Nephron (organoid): ENCODE measurements at regions not wholly inside any gene's neighbourhood (a gene's known extent, or its start where the extent isn't known, plus 50 kb on each side); places are given as distances from the start of the nearest gene placed in this dataset.

ENCODE experiments used
- H3K27ac Mint-ChIP-seq, 3 experiments: 2 replicates each; pipeline ENCODE4 v1.8.0; 2020; ENCODE audit warnings: mixed read lengths in 3 of 3, mild to moderate bottlenecking in 2 of 3, moderate library complexity in 1 of 3
- H3K27me3 Mint-ChIP-seq: 2 replicates; pipeline ENCODE4 v1.8.0; 2021; ENCODE audit warnings: low read depth, mild to moderate bottlenecking, moderate library complexity, mixed read lengths
- H3K36me3 Mint-ChIP-seq: 2 replicates; pipeline ENCODE4 v1.8.0; 2020; ENCODE audit warnings: low read depth, mixed read lengths
- H3K4me1 Mint-ChIP-seq: 2 replicates; pipeline ENCODE4 v1.8.0; 2020; ENCODE audit warnings: mixed read lengths
- H3K4me3 Mint-ChIP-seq, 3 experiments: 2 replicates each; pipeline ENCODE4 v1.8.0; 2020; ENCODE audit warnings: mild to moderate bottlenecking in 3 of 3, mixed read lengths in 3 of 3, moderate library complexity in 2 of 3
- H3K9me3 Mint-ChIP-seq: 2 replicates; pipeline ENCODE4 v1.8.0; 2020; ENCODE audit warnings: mixed read lengths
- TF ChIP-seq, protein P1 (sequence below), 3 experiments: fragments of 200-600 bp; sonication (generic); IDR thresholded peaks; one replicate each; pipeline ENCODE4 v1.5.0; 2021; ENCODE audit warnings: antibody characterized with exemption in 3 of 3; ENCODE audit not compliant: unreplicated experiment in 3 of 3

DNA sequence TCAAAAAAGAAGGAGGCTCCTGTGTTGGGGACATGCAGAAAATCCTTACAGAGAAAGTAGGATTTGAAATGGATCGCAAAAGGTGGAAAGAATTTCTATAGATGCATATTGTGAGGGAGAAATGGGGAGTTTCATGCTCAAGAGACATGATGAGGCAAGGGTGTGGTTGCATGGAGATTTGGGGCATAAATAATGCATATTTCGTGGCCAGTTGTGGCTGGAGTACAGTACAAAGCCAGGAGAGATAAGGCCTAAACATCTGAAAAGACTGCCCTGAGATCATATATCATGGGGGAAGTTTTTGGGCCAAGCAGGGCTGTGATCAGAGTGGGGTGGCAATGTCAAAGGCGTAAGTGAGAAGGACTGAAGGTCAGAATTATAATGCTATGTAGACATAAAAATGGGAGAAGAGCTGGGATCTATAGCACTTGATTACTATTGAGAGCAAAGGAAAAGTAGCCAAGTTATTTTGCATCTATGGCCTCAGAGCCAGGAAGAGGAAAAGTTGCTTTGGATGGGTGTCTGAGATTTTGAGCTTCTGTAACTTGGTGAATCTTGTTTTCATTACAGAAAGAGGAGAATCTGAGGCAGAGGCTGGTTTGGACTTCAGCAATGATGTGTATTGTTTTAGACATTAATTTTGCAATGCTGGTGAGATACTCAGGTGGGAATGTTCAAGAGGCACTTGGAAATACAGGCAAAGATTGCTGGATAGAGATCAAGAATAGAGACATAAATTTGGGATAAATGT, 166.6 kb downstream of the INHBA start:
- TF ChIP-seq, protein P1, sequence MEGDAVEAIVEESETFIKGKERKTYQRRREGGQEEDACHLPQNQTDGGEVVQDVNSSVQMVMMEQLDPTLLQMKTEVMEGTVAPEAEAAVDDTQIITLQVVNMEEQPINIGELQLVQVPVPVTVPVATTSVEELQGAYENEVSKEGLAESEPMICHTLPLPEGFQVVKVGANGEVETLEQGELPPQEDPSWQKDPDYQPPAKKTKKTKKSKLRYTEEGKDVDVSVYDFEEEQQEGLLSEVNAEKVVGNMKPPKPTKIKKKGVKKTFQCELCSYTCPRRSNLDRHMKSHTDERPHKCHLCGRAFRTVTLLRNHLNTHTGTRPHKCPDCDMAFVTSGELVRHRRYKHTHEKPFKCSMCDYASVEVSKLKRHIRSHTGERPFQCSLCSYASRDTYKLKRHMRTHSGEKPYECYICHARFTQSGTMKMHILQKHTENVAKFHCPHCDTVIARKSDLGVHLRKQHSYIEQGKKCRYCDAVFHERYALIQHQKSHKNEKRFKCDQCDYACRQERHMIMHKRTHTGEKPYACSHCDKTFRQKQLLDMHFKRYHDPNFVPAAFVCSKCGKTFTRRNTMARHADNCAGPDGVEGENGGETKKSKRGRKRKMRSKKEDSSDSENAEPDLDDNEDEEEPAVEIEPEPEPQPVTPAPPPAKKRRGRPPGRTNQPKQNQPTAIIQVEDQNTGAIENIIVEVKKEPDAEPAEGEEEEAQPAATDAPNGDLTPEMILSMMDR (IDR thresholded peaks at IDR 0.05; ENCODE audit: unreplicated experiment in 3 of 3), result no peak
- peaks cover 9% of the 10 kb centered on the region for H3K9me3 Mint-ChIP-seq
- H3K4me1 Mint-ChIP-seq, result peaks cover 20% of the 10 kb centered on the region
- no peak overlapping the region for H3K27ac Mint-ChIP-seq
- H3K4me3 Mint-ChIP-seq, result no peak overlapping the region
- no peaks in the 10 kb centered on the region for H3K36me3 Mint-ChIP-seq
- H3K27me3 Mint-ChIP-seq, result peaks cover 8% of the 10 kb centered on the region

DNA sequence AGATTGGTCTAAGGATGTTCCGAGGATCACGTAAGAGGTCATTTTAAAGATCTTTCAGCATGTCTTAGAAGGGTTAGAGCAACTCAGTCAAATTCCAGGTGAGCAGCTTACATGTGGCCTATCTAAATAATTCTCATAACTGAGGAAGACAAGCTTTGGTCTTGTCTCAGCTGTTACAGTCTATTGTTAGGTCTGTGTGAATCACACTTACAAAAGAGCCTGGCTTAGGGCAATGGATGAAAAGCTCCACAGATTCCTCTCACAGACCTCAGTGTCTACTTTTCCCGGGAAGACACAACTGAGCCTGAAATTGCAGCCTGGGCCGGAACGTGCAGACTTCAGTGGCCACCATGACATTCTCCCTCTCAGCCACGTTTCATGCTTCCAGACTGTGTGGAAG, 173.1 kb downstream of the INHBA start:
- H3K4me1 Mint-ChIP-seq, result peaks cover under 1% of the 10 kb centered on the region

DNA sequence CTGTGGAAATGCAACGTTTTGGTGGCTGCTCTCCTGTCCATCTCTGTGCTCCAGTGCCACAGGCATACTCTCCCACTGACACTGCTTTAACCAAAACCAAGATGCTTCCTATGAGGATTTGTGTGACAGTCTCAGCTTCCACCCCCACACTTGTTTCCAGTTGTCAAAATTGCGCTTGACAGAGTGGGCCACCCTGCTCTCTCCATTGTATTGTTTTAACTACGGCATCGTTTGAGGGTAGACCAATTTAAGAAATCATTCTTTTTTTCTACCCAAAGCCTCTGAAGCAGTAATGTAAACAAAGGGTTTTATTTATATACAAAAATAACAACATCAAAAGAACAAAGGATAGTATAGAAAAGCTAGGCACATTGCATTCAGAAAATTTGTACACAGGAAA, 178.0 kb downstream of the INHBA start:
- H3K27me3 Mint-ChIP-seq, result peaks cover 19% of the 10 kb centered on the region
- H3K9me3 Mint-ChIP-seq, result peaks cover 23% of the 10 kb centered on the region
- TF ChIP-seq, protein P1 (IDR thresholded peaks at IDR 0.05; ENCODE audit: unreplicated experiment in 3 of 3), result no peak
- H3K36me3 Mint-ChIP-seq, result no peaks in the 10 kb centered on the region
- H3K4me1 Mint-ChIP-seq, result no peaks in the 10 kb centered on the region
- no peak overlapping the region for H3K4me3 Mint-ChIP-seq
- no peak overlapping the region for H3K27ac Mint-ChIP-seq

More for the DNA sequence above, 173.1 kb downstream of the INHBA start:
- Mint-ChIP-seq H3K36me3 (no peaks in the 10 kb centered on the region), H3K4me3 (no peak overlapping the region), H3K9me3 (peaks cover 15% of the 10 kb centered on the region), H3K27ac (no peak overlapping the region), H3K27me3 (peaks cover 15% of the 10 kb centered on the region)
- TF ChIP-seq, protein P1 (IDR thresholded peaks at IDR 0.05; ENCODE audit: unreplicated experiment in 3 of 3), result no peak

DNA sequence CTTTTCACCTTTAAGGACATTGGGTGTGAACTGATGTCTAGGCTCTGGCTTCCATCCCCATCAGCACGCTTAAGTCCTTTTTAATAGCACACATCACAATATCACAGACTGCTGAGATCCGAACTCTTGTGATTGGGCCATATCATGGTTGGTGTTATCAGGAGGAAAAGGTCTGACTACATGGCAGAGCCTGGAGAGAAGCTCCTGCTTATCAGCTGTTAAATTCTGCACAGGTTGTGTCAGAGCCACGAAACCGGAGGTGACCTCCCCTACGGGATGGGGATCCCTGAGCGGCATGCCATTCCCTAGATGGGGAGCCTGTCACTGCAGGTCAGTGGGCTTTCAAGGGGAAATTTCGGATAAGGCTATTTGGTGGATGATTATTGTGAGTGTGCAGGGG, 182.4 kb downstream of the INHBA start:
- Mint-ChIP-seq H3K9me3 (peaks cover 30% of the 10 kb centered on the region), H3K4me1 (no peaks in the 10 kb centered on the region), H3K4me3 (no peak overlapping the region), H3K36me3 (no peaks in the 10 kb centered on the region), H3K27me3 (peaks cover 15% of the 10 kb centered on the region), H3K27ac (no peak overlapping the region)
- TF ChIP-seq, protein P1 (IDR thresholded peaks at IDR 0.05; ENCODE audit: unreplicated experiment in 3 of 3), result no peak

DNA sequence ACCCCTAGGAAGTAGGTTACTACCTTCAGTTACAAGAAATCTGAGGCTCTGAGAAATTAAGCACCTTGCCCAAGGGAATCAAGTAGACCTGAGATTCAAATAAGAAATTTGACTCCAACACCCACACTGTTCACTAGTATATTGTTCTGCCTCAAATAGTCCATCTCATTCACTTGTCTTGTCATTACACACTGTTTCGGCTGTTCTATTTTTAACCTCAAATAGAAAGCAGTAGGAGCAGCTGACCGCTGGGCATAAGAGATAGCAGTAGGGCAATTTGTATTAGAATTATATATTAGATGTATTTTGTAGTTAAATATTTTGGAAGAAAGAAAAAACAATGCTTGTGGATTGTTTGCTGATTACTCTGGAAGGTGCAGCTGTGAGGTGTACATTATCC, 185.1 kb downstream of the INHBA start:
- Mint-ChIP-seq H3K4me1 (no peaks in the 10 kb centered on the region), H3K36me3 (no peaks in the 10 kb centered on the region), H3K4me3 (no peak overlapping the region), H3K27ac (no peak overlapping the region), H3K9me3 (peaks cover 19% of the 10 kb centered on the region), H3K27me3 (peaks cover 15% of the 10 kb centered on the region)
- TF ChIP-seq, protein P1 (IDR thresholded peaks at IDR 0.05; ENCODE audit: unreplicated experiment in 3 of 3), result no peak

DNA sequence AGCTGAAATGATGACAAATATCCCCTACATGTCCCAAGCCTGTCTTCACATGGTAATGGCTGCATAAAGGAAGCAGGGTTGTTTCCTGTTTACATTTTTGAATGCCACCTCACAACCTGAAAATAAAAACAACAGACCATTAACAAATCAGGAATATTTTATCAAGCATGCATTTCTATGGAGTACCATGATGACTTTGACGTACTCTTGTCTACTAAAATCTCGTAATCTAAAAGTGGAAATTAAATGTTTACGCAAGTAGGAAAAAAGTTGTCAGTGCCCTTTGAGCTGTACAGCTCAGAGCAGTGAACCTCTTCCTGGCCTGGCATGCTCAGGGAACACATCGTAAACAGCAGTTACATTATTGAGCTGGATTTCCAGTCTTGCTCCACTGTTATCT, 194.1 kb downstream of the INHBA start:
- TF ChIP-seq, protein P1 (IDR thresholded peaks at IDR 0.05; ENCODE audit: unreplicated experiment in 3 of 3), result no peak
- Mint-ChIP-seq H3K27me3 (no peaks in the 10 kb centered on the region), H3K9me3 (no peaks in the 10 kb centered on the region), H3K36me3 (no peaks in the 10 kb centered on the region), H3K27ac (no peak overlapping the region), H3K4me3 (no peak overlapping the region), H3K4me1 (no peaks in the 10 kb centered on the region)
